ENCODE measurements at regions not wholly inside any gene's neighbourhood (a gene's known extent, or its start where the extent isn't known, plus 50 kb on each side); places are given as distances from the start of the nearest gene placed in this dataset.

DNA sequence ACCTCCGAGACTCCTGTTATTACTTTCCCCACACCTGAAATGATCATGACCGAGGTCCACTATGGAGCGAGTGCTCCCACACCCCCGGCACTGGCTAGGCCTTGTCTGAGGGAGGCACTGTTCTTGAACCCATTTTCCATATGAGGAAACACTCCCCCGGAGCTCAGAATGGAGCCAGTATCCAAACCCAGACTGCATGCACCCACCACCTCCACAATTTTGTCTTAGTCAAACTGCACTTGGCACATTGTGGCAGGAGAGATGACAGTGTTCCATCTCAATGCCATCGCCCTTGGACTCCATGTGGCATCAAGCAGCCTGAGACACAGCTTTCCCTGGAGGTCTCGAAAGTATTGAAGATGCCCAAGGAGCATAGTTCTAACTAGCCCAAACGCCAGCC is 154.1 kb downstream of the NUP210 start:
- TF ChIP-seq POLR2AphosphoS5 (IDR thresholded peaks at IDR 0.05): no peak
- TF ChIP-seq, protein P1, sequence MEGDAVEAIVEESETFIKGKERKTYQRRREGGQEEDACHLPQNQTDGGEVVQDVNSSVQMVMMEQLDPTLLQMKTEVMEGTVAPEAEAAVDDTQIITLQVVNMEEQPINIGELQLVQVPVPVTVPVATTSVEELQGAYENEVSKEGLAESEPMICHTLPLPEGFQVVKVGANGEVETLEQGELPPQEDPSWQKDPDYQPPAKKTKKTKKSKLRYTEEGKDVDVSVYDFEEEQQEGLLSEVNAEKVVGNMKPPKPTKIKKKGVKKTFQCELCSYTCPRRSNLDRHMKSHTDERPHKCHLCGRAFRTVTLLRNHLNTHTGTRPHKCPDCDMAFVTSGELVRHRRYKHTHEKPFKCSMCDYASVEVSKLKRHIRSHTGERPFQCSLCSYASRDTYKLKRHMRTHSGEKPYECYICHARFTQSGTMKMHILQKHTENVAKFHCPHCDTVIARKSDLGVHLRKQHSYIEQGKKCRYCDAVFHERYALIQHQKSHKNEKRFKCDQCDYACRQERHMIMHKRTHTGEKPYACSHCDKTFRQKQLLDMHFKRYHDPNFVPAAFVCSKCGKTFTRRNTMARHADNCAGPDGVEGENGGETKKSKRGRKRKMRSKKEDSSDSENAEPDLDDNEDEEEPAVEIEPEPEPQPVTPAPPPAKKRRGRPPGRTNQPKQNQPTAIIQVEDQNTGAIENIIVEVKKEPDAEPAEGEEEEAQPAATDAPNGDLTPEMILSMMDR (IDR thresholded peaks at IDR 0.05): no peak
- no peak for TF ChIP-seq POLR2A (IDR thresholded peaks at IDR 0.05)
- TF ChIP-seq EP300 (IDR thresholded peaks at IDR 0.05): no peak
- Histone ChIP-seq H3K9me3 (peaks cover 0 to 19% (median 0%) of the 10 kb centered on the region in 3 donors), H3K27me3 (peaks cover 56% of the 10 kb centered on the region), H3K4me3 (no peak overlapping the region), H3K4me1 (peaks cover 0 to 7% (median 0%) of the 10 kb centered on the region in 3 donors), H3K36me3 (no peaks in the 10 kb centered on the region), H3K27ac (no peak overlapping the region)
- ATAC-seq: no peak
- 85 to 92% methylated on average over 2 to 4 of the region's 8 CpGs for WGBS, 2 donors (ENCODE audit: low coverage in 1 of 2)

DNA sequence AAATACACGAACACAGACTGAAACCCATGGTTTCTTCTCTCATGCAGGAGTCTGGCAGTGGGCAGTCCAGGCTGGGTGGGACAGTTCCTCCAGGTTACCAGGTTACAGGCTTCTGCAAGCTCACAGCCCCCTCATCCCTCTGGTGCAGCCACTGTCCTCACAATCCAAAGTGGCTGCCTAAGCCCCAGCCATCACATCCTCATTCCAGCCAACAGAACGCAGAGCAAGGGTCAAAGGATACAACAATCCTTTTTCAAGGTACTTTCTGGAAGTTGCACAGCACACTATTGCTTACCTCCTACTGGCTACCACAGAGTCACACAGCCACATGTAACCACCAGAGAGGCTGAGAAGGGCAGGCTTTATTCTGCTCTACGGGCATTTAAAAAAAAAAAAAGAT is 154.6 kb downstream of the NUP210 start:
- no peak for ATAC-seq
- Histone ChIP-seq H3K27me3 (peaks cover 56% of the 10 kb centered on the region), H3K9me3 (peaks cover 0 to 17% (median 0%) of the 10 kb centered on the region in 3 donors), H3K4me3 (no peak overlapping the region), H3K4me1 (peaks cover 0 to 7% (median 0%) of the 10 kb centered on the region in 3 donors), H3K27ac (no peak overlapping the region), H3K36me3 (no peaks in the 10 kb centered on the region)
- WGBS, 2 donors (ENCODE audit: low coverage in 1 of 2): 71 to 83% methylated on average over 2 of the region's 3 CpGs
- TF ChIP-seq, protein P1 (IDR thresholded peaks at IDR 0.05): no peak
- TF ChIP-seq EP300 (IDR thresholded peaks at IDR 0.05) (no peak), POLR2AphosphoS5 (IDR thresholded peaks at IDR 0.05) (no peak), POLR2A (IDR thresholded peaks at IDR 0.05) (no peak)

DNA sequence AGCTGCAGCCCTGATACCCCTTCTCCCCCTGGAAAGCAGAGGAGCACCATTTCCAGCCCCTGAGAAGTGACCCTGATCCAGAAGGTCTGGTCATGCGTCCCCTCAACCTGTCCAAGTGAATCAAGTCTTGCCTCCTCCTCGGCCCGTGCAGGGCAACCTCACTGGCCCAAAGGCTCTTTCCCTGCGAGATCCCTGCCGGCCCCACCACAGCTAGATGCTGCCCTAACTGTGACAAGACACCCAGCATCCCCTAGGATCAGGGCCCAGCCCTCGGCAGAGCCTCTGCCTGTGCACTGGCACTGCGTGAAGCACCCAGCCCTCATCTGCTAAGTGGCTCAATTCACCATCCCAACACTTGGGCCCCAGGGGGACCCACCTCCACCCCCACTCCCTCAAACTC is 155.1 kb downstream of the NUP210 start:
- H3K36me3 ChIP-seq: no peaks in the 10 kb centered on the region
- ATAC-seq: no peak
- H3K4me3 ChIP-seq: no peak overlapping the region
- peaks cover 0 to 7% (median 0%) of the 10 kb centered on the region in 3 donors for H3K4me1 ChIP-seq
- TF ChIP-seq, protein P1 (IDR thresholded peaks at IDR 0.05): no peak
- peaks cover 0 to 13% (median 0%) of the 10 kb centered on the region in 3 donors for H3K9me3 ChIP-seq
- 100% methylated on average over 2 of the region's 7 CpGs; no CpG with 5 or more reads in 1 of the 2 donors for WGBS, 2 donors (ENCODE audit: low coverage in 1 of 2)
- H3K27ac ChIP-seq: no peak overlapping the region
- peaks cover 56% of the 10 kb centered on the region for H3K27me3 ChIP-seq

DNA sequence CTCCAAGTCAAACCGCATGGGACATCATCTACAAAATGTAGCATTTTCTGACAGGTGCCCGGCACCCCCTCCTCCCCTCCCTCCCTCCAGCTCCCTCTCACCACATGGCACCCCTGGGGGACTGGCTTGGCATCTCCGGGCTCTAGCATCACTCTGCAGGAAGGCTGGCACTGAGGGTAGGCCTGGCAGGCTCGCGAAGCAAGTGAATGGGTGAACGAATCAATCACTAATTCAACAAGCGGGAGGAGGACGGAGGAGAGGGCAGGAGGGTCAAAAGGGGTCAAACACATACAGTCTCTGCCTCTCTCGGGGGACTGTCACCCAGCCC is 155.7 kb downstream of the NUP210 start:
- 79 to 85% methylated on average over 5 to 6 of the region's 9 CpGs for WGBS, 2 donors (ENCODE audit: low coverage in 1 of 2)
- Histone ChIP-seq H3K36me3 (no peaks in the 10 kb centered on the region), H3K27ac (no peak overlapping the region), H3K4me3 (no peak overlapping the region), H3K9me3 (peaks cover 0 to 7% (median 0%) of the 10 kb centered on the region in 3 donors), H3K27me3 (peaks cover 51% of the 10 kb centered on the region), H3K4me1 (peaks cover 0 to 7% (median 0%) of the 10 kb centered on the region in 3 donors)
- TF ChIP-seq POLR2A (IDR thresholded peaks at IDR 0.05): no peak
- TF ChIP-seq EP300 (IDR thresholded peaks at IDR 0.05): no peak
- TF ChIP-seq POLR2AphosphoS5 (IDR thresholded peaks at IDR 0.05): no peak
- TF ChIP-seq, protein P1 (IDR thresholded peaks at IDR 0.05): no peak
- ATAC-seq: no peak

DNA sequence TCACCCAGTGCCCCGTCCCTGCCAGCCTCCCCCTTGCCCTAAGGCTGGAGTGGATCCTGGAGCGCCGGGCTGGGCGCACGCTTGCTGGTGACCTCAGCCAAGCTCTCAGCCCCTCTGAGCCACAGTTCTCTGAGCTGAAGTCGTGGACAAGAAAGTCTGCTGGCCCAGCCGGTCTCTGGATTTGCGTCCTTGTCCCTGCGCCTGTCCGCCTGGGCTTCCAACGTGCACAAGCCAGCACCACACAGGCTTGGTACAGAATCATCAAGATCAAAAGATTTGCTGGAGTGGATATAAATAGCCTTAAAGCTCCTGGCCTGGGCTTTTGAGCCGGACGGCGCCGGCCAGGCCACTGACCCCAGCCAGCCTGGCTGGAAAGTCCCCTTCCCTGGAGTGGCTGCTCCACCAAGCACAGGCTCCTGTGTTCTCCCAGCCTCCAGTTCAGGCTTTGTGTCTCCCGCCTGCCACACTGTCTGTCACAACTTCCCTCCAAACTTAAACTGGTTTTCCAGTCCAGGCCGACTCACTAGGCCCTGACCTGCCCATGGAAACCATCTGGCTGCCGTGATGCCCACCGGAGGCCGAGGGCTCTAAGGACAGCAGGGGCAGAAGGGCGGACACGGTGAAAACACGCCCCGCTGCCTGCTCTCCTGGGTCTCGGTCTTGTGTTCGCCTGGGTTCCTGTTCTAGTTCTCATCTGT is 156.2 kb downstream of the NUP210 start:
- Histone ChIP-seq H3K27ac (peak overlapping the region in 1 of 4 donors; percentile 10), H3K9me3 (peaks cover 0 to 3% (median 0%) of the 10 kb centered on the region in 3 donors), H3K27me3 (peaks cover 46% of the 10 kb centered on the region), H3K4me1 (peaks cover 0 to 7% (median 0%) of the 10 kb centered on the region in 3 donors), H3K36me3 (no peaks in the 10 kb centered on the region), H3K4me3 (no peak overlapping the region)
- peak; percentile 29 for ATAC-seq
- 63 to 67% methylated on average over 1 to 13 of the region's 26 CpGs for WGBS, 2 donors (ENCODE audit: low coverage in 1 of 2)
- TF ChIP-seq POLR2AphosphoS5 (IDR thresholded peaks at IDR 0.05) (no peak), POLR2A (IDR thresholded peaks at IDR 0.05) (no peak), EP300 (IDR thresholded peaks at IDR 0.05) (no peak)
- TF ChIP-seq, protein P1 (IDR thresholded peaks at IDR 0.05): no peak

Data from gastroesophageal sphincter (tissue), 4 donors.